ENCODE measurements at regions not wholly inside any gene's neighbourhood (a gene's known extent, or its start where the extent isn't known, plus 50 kb on each side); places are given as distances from the start of the nearest gene placed in this dataset.
"Not testable (repeated sequence)": the region's sequence is repeated elsewhere in the genome, so short reads cannot be mapped to it uniquely, and the experiment has no call there.

GRCh38 chr9:102941868-102942267 lies 53.3 kb upstream of the CYLC2 start:
- H3K4me3 ChIP-seq (ENCODE audit: low read depth, low read length) = no peak overlapping the region
- no peak for DNase-seq (ENCODE audit: low read depth)

- no peak for DNase-seq (ENCODE audit: low read depth)
- no peak overlapping the region for H3K4me3 ChIP-seq (ENCODE audit: low read depth, low read length)
Measured at GRCh38 chr9:102922526-102922925, 72.6 kb upstream of the CYLC2 start.

- no peak overlapping the region for H3K4me3 ChIP-seq (ENCODE audit: low read depth, low read length)
- DNase-seq (ENCODE audit: low read depth) = no peak
Measured at GRCh38 chr9:102911185-102911584, 83.9 kb upstream of the CYLC2 start.

- not testable (repeated sequence) for DNase-seq (ENCODE audit: low read depth); H3K4me3 ChIP-seq (ENCODE audit: low read depth, low read length)
Measured at GRCh38 chr9:102905795-102906194, 89.3 kb upstream of the CYLC2 start.

- no peak for DNase-seq (ENCODE audit: low read depth)
- no peak overlapping the region for H3K4me3 ChIP-seq (ENCODE audit: low read depth, low read length)
Measured at GRCh38 chr9:102892025-102892424, 103.1 kb upstream of the CYLC2 start.

- not testable (repeated sequence) for H3K4me3 ChIP-seq (ENCODE audit: low read depth, low read length); DNase-seq (ENCODE audit: low read depth)
Measured at GRCh38 chr9:102888747-102889146, 106.4 kb upstream of the CYLC2 start.

- no peak overlapping the region for H3K4me3 ChIP-seq (ENCODE audit: low read depth, low read length)
- DNase-seq (ENCODE audit: low read depth) = no peak
Measured at GRCh38 chr9:102875687-102876086, 119.4 kb upstream of the CYLC2 start.

GRCh38 chr9:102867488-102867887 lies 127.6 kb upstream of the CYLC2 start:
- DNase-seq (ENCODE audit: low read depth) = peak; percentile 67
- H3K4me3 ChIP-seq (ENCODE audit: low read depth, low read length) = no peak overlapping the region

GRCh38 chr9:102862478-102862877 lies 132.7 kb upstream of the CYLC2 start:
- no peak overlapping the region for H3K4me3 ChIP-seq (ENCODE audit: low read depth, low read length)
- DNase-seq (ENCODE audit: low read depth) = no peak

- H3K4me3 ChIP-seq (ENCODE audit: low read depth, low read length) = no peak overlapping the region
- no peak for DNase-seq (ENCODE audit: low read depth)
Measured at GRCh38 chr9:102855641-102856040, 139.5 kb upstream of the CYLC2 start.

- no peak overlapping the region for H3K4me3 ChIP-seq (ENCODE audit: low read depth, low read length)
- no peak for DNase-seq (ENCODE audit: low read depth)
Measured at GRCh38 chr9:102845827-102846371, 149.2 kb upstream of the CYLC2 start.

- DNase-seq (ENCODE audit: low read depth) = no peak
- H3K4me3 ChIP-seq (ENCODE audit: low read depth, low read length) = no peak overlapping the region
Measured at GRCh38 chr9:102844716-102845115, 150.4 kb upstream of the CYLC2 start.

GRCh38 chr9:102842423-102842822 lies 152.7 kb upstream of the CYLC2 start:
- no peak overlapping the region for H3K4me3 ChIP-seq (ENCODE audit: low read depth, low read length)
- DNase-seq (ENCODE audit: low read depth) = no peak

- DNase-seq (ENCODE audit: low read depth) = no peak
Measured at GRCh38 chr9:102841376-102841775, 153.8 kb upstream of the CYLC2 start.

GRCh38 chr9:102840335-102840734 lies 154.8 kb upstream of the CYLC2 start:
- no peak overlapping the region for H3K4me3 ChIP-seq (ENCODE audit: low read depth, low read length)
- DNase-seq (ENCODE audit: low read depth) = no peak

More at GRCh38 chr9:102841376-102841775, 153.8 kb upstream of the CYLC2 start:
- H3K4me3 ChIP-seq (ENCODE audit: low read depth, low read length) = no peak overlapping the region

GRCh38 chr9:102832814-102833213 lies 162.3 kb upstream of the CYLC2 start:
- no peak for DNase-seq (ENCODE audit: low read depth)
- no peak overlapping the region for H3K4me3 ChIP-seq (ENCODE audit: low read depth, low read length)

- no peak for DNase-seq (ENCODE audit: low read depth)
- H3K4me3 ChIP-seq (ENCODE audit: low read depth, low read length) = no peak overlapping the region
Measured at GRCh38 chr9:102796244-102796643, 198.9 kb upstream of the CYLC2 start.

GRCh38 chr9:102795532-102795931 lies 199.6 kb upstream of the CYLC2 start:
- no peak overlapping the region for H3K4me3 ChIP-seq (ENCODE audit: low read depth, low read length)

GRCh38 chr9:102779356-102779755 lies 215.8 kb upstream of the CYLC2 start:
- no peak for DNase-seq (ENCODE audit: low read depth)
- H3K4me3 ChIP-seq (ENCODE audit: low read depth, low read length) = no peak overlapping the region

More at GRCh38 chr9:102795532-102795931, 199.6 kb upstream of the CYLC2 start:
- no peak for DNase-seq (ENCODE audit: low read depth)

- no peak overlapping the region for H3K4me3 ChIP-seq (ENCODE audit: low read depth, low read length)
- no peak for DNase-seq (ENCODE audit: low read depth)
Measured at GRCh38 chr9:102778746-102779145, 216.4 kb upstream of the CYLC2 start.

- H3K4me3 ChIP-seq (ENCODE audit: low read depth, low read length) = no peak overlapping the region
- no peak for DNase-seq (ENCODE audit: low read depth)
Measured at GRCh38 chr9:102770704-102771103, 224.4 kb upstream of the CYLC2 start.

GRCh38 chr9:102769307-102769706 lies 225.8 kb upstream of the CYLC2 start:
- DNase-seq (ENCODE audit: low read depth) = no peak

More at GRCh38 chr9:102769307-102769706, 225.8 kb upstream of the CYLC2 start:
- no peak overlapping the region for H3K4me3 ChIP-seq (ENCODE audit: low read depth, low read length)

All from skeletal muscle cell (primary cell).